ENCODE measurements at regions not wholly inside any gene's neighbourhood (a gene's known extent, or its start where the extent isn't known, plus 50 kb on each side); places are given as distances from the start of the nearest gene placed in this dataset.

DNA sequence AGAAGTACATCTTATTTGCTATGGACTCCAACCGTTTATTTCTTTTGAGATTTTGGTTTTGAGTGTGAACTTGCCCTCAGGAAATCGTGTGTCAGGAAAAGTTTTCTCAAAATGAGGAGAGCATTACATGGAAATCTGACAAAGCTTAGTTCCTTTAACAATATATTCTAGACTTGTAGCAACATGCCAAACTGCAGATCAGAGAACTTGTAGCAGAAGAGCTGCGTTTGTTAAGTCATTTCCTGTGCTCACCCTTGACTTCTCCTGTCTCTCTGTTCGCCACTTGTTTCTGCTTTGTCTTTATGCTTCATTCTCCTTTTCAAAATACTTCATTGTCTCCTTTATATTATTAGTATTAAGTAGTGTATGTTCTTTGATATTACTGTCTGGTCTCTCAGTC is 116.6 kb upstream of the FOXP2 start:
- Histone ChIP-seq H3K27ac (no peak overlapping the region), H3K9me3 (no peaks in the 10 kb centered on the region), H3K36me3 (no peaks in the 10 kb centered on the region), H3K4me1 (no peaks in the 10 kb centered on the region), H3K4me3 (no peak overlapping the region), H3K27me3 (ENCODE audit: low read depth) (no peaks in the 10 kb centered on the region)
- intact Hi-C loops (cut with DNase I): no loop called here
- DNase-seq: no peak
- no peak for ATAC-seq
- TF ChIP-seq, protein P1, sequence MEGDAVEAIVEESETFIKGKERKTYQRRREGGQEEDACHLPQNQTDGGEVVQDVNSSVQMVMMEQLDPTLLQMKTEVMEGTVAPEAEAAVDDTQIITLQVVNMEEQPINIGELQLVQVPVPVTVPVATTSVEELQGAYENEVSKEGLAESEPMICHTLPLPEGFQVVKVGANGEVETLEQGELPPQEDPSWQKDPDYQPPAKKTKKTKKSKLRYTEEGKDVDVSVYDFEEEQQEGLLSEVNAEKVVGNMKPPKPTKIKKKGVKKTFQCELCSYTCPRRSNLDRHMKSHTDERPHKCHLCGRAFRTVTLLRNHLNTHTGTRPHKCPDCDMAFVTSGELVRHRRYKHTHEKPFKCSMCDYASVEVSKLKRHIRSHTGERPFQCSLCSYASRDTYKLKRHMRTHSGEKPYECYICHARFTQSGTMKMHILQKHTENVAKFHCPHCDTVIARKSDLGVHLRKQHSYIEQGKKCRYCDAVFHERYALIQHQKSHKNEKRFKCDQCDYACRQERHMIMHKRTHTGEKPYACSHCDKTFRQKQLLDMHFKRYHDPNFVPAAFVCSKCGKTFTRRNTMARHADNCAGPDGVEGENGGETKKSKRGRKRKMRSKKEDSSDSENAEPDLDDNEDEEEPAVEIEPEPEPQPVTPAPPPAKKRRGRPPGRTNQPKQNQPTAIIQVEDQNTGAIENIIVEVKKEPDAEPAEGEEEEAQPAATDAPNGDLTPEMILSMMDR (IDR thresholded peaks at IDR 0.05): no peak

DNA sequence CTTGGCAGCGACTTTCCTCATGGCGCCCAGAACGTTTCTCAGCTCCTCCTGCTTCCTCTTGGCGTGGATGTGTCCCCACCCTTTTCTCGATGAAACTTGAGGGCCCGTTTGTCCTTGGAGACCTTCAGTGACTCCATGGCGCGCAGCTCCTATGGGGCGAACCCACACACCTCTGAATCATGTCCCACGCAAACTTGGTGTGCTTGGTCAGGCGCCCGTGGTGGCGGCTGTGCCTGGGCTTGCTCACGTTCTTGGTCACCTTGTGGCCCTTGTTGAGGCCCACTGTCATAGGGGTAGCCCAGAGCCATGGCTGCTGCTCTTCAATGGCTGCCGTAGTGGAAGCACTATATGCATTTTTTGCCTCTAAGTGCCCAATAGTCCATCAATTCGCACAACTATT is 117.5 kb upstream of the FOXP2 start:
- Histone ChIP-seq H3K27me3 (ENCODE audit: low read depth) (no peaks in the 10 kb centered on the region), H3K4me1 (no peaks in the 10 kb centered on the region), H3K9me3 (no peaks in the 10 kb centered on the region), H3K4me3 (no peak overlapping the region), H3K36me3 (no peaks in the 10 kb centered on the region), H3K27ac (no peak overlapping the region)
- ATAC-seq (no peak), DNase-seq (no peak)
- intact Hi-C loops (cut with DNase I): no loop called here
- TF ChIP-seq, protein P1 (IDR thresholded peaks at IDR 0.05): no peak

DNA sequence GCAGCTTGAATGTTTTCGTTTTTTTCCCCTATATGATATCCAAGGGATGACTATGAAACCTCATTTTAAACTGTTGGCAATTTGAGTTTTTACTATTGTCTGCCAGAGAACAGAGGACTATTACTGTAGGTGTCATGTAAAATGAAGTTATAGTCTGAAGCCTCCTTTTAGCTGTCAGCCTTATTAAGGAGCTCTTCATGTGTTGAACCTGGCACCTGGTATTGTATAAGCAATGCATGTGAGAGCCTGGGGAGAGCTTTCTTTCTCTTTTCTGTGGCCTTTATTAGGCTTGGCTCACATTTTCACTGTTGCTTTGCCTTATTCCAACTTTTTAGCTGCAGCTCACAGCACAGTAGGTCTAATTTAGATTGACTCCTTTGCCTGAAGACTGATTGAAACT is 119.1 kb upstream of the FOXP2 start:
- no peaks in the 10 kb centered on the region for H3K36me3 ChIP-seq
- H3K27me3 ChIP-seq (ENCODE audit: low read depth): no peaks in the 10 kb centered on the region
- H3K4me1 ChIP-seq: no peaks in the 10 kb centered on the region
- TF ChIP-seq, protein P1 (IDR thresholded peaks at IDR 0.05): no peak
- H3K27ac ChIP-seq: no peak overlapping the region
- H3K4me3 ChIP-seq: no peak overlapping the region
- ATAC-seq (no peak), DNase-seq (no peak)
- H3K9me3 ChIP-seq: no peaks in the 10 kb centered on the region
- intact Hi-C loops (cut with DNase I): no loop called here

DNA sequence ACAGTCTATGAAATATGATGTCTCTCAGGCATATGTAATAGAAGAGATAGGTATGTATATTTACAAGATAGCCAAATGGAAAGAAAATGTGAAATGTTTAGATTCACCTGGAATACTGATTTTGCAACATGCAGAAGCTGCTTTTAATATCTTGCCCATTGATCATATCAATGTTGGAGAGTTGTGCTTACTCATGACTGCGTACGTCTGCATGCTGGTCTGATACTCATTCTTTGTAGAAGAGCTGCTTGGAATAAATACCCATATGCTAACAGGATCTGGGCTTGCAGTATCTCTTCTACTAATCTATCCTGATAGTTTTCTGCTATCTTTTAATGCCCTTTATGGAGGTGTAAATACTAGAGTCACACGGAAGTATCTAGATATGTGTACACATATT is 120.6 kb upstream of the FOXP2 start:
- ATAC-seq: no peak
- no peaks in the 10 kb centered on the region for H3K36me3 ChIP-seq
- no peak for DNase-seq
- intact Hi-C loops (cut with DNase I): no loop called here
- TF ChIP-seq, protein P1 (IDR thresholded peaks at IDR 0.05): no peak
- H3K4me3 ChIP-seq: no peak overlapping the region
- no peak overlapping the region for H3K27ac ChIP-seq
- H3K4me1 ChIP-seq: no peaks in the 10 kb centered on the region
- no peaks in the 10 kb centered on the region for H3K27me3 ChIP-seq (ENCODE audit: low read depth)
- H3K9me3 ChIP-seq: no peaks in the 10 kb centered on the region

DNA sequence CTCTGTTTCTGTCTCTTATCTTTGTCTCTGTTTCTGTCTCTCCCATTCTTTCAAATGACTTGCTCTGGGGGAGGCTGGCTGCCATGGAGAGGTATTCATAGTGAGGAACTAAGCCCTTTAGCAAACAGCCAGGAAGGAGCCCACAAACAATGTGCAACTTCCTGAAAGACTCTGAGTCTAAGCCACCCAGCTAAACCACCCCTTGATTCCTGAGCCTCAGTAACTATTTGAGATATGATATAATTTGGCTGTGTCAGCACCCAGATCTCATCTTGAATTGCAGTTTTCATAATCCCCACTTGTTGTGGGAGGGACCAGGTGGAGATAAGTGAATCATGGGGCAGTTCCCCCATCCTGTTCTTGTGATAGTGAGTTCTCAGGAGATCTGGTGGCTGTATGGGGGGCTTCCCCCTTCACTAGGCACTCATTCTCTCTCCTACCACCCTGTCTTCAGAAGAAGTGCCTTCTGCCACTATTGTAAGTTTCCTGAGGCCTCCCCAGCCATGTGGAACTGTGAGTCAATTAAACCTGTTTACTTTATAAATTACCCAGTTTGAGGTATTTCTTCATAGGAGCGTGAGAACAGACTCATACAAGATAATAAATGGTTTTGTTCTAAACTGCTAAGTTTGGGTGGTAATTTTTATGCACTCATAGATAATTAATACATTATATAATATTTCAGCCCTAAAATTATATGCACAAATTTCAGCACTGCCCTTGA is 121.2 kb upstream of the FOXP2 start:
- Histone ChIP-seq H3K27me3 (ENCODE audit: low read depth) (no peaks in the 10 kb centered on the region), H3K27ac (no peak overlapping the region), H3K9me3 (no peaks in the 10 kb centered on the region), H3K36me3 (no peaks in the 10 kb centered on the region), H3K4me3 (no peak overlapping the region), H3K4me1 (no peaks in the 10 kb centered on the region)
- ATAC-seq (no peak), DNase-seq (no peak)
- intact Hi-C loops (cut with DNase I): no loop called here
- TF ChIP-seq, protein P1 (IDR thresholded peaks at IDR 0.05): no peak

Measured in lower lobe of right lung (tissue), 2 donors.